Type B pancreatic cell (in vitro differentiated cells): ENCODE measurements at regions not wholly inside any gene's neighbourhood (a gene's known extent, or its start where the extent isn't known, plus 50 kb on each side); places are given as distances from the start of the nearest gene placed in this dataset.

Experiments
- DNase-seq: peaks from one replicate; pipeline ENCODE4 v3.0.0; 2021; ENCODE audit warnings: mixed read lengths; ENCODE audit not compliant: unreplicated experiment; ENCODE audit errors: extremely low spot score
- H3K27ac Mint-ChIP-seq: 2 replicates; pipeline ENCODE4 v1.8.0; 2021; ENCODE audit warnings: mild to moderate bottlenecking, mixed read lengths
- H3K27me3 Mint-ChIP-seq: 2 replicates; pipeline ENCODE4 v1.8.0; 2021; ENCODE audit warnings: mixed read lengths
- H3K36me3 Mint-ChIP-seq: 2 replicates; pipeline ENCODE4 v1.8.0; 2021; ENCODE audit warnings: mixed read lengths
- H3K4me1 Mint-ChIP-seq: one replicate; pipeline ENCODE4 v1.8.0; 2021; ENCODE audit warnings: mixed read lengths; ENCODE audit not compliant: unreplicated experiment
- H3K4me3 Mint-ChIP-seq: 2 replicates; pipeline ENCODE4 v1.8.0; 2021; ENCODE audit warnings: mild to moderate bottlenecking, mixed read lengths
- H3K9me3 Mint-ChIP-seq: 2 replicates; pipeline ENCODE4 v1.8.0; 2021; ENCODE audit warnings: mixed read lengths
- TF ChIP-seq, protein P1 (sequence below): fragments of 200-600 bp; sonication (generic); conservative IDR thresholded peaks from 2 replicates; pipeline ENCODE4 v1.5.0; 2021; ENCODE audit warnings: antibody characterized with exemption, mild to moderate bottlenecking

DNA sequence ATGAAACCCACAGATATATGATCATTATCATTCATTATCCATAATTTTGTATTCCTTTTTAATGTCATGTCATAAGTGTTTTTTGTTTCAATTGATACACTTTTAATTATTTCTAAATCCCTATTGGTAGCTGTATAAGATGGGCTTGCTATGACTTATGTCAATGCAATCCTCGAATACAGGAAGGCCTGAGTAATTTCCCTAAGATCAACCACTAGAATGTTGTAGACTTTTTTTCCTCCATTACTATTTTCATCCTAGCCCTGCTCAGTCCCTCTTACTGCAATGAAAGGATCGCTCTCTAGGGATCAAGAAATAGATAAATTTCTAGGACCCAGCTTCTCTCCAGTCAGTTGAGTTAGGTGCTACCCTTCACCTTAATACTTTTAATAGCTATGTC is 186.3 kb downstream of the KCNE4 start:
- TF ChIP-seq, protein P1, sequence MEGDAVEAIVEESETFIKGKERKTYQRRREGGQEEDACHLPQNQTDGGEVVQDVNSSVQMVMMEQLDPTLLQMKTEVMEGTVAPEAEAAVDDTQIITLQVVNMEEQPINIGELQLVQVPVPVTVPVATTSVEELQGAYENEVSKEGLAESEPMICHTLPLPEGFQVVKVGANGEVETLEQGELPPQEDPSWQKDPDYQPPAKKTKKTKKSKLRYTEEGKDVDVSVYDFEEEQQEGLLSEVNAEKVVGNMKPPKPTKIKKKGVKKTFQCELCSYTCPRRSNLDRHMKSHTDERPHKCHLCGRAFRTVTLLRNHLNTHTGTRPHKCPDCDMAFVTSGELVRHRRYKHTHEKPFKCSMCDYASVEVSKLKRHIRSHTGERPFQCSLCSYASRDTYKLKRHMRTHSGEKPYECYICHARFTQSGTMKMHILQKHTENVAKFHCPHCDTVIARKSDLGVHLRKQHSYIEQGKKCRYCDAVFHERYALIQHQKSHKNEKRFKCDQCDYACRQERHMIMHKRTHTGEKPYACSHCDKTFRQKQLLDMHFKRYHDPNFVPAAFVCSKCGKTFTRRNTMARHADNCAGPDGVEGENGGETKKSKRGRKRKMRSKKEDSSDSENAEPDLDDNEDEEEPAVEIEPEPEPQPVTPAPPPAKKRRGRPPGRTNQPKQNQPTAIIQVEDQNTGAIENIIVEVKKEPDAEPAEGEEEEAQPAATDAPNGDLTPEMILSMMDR: no peak
- H3K9me3 Mint-ChIP-seq: no peaks in the 10 kb centered on the region
- DNase-seq: no peak
- peaks cover 33% of the 10 kb centered on the region for H3K27me3 Mint-ChIP-seq
- no peak overlapping the region for H3K4me3 Mint-ChIP-seq
- H3K27ac Mint-ChIP-seq: no peak overlapping the region
- no peaks in the 10 kb centered on the region for H3K36me3 Mint-ChIP-seq
- H3K4me1 Mint-ChIP-seq: no peaks in the 10 kb centered on the region

DNA sequence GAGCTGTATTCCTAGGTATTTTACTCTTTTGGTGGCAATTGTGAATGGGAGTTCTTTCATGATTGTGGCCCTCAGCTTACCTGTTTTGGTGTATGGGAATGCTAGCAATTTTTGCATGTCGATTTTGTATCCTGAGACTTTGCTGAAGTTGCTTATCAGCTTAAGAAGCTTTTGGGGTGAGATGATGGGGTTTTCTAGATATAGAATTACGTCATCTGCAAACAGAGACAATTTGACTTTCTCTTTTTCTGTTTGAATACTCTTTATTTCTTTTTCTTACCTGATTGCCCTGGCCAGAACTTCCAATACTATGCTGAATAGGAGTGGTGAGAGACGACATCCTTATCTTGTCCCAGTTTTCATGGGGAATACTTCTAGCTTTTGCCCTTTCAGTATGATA is 191.2 kb downstream of the KCNE4 start:
- Mint-ChIP-seq H3K27ac (no peak overlapping the region), H3K4me3 (no peak overlapping the region), H3K27me3 (peaks cover 20% of the 10 kb centered on the region), H3K36me3 (no peaks in the 10 kb centered on the region), H3K4me1 (no peaks in the 10 kb centered on the region), H3K9me3 (no peaks in the 10 kb centered on the region)
- no peak for DNase-seq
- TF ChIP-seq, protein P1: no peak

DNA sequence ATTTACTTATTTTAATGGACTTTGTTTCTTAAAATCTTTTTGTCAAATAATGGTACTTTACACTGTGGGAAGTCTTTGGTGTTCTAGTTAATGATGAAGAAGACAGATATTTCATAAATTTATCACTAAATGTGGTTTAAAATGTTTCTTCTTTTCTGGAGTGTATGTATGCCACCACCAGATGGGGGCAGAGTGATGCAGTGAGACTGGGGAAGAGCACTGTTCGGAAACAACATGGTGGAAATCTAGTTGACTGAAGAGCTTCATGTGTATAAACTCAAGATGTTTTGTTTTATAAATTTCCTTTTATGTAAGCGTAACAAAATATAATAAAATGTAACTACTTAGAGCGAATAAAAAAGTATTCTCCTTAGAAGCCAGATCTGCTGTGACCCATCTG is 195.1 kb downstream of the KCNE4 start:
- Mint-ChIP-seq H3K4me3 (no peak overlapping the region), H3K27ac (no peak overlapping the region), H3K4me1 (no peaks in the 10 kb centered on the region), H3K36me3 (no peaks in the 10 kb centered on the region), H3K9me3 (no peaks in the 10 kb centered on the region), H3K27me3 (peaks cover 17% of the 10 kb centered on the region)
- TF ChIP-seq, protein P1: peak; percentile 70
- DNase-seq: no peak

DNA sequence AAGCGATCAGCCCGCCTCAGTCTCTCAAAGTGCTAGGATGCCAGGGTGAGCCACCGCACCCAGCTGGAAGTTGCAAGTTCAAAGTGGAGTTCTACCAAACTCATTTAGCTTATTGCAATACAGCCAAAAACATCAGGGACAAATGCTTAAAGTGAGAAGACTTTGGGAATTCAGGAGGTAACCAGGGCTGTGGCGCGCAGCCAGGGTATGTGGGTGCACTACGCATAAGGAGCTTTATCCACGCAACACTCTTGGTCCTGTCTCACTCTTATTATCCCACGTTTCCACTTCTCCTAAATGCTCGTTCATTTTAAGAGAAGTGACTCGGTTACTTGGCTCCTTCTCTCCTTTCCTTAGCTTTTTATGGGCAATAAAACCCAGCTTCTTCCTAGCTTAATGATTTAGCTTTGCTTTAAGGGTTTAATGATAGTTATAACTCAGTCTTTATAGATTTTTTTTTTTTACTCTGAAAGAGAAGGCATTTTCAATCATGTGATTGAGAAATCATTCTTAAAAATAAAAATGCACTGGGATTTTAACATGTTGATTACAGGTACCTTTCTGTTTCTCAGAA is 199.8 kb downstream of the KCNE4 start:
- Mint-ChIP-seq H3K4me3 (no peak overlapping the region), H3K36me3 (no peaks in the 10 kb centered on the region), H3K27ac (no peak overlapping the region), H3K4me1 (no peaks in the 10 kb centered on the region), H3K27me3 (peaks cover 11% of the 10 kb centered on the region), H3K9me3 (peaks cover 2% of the 10 kb centered on the region)
- TF ChIP-seq, protein P1: no peak
- DNase-seq: no peak

DNA sequence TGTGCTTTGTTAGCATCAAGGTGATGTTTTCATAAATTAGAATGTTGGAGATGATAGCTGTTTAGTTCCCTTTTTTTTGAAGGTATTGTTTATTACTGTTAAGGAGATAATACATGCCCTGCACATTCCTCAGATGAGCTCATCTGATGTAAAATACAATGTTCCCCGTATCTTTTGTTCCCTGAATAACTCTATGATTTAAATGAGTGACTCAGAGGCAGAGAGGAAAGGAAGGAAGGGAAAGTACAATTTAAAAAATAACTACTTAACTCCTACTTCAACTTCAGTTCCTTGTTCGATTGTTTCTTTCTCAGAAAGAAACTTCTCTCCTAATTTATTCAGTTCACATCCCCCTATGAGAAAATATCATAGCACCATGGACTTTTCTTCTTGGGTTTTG is 208.7 kb downstream of the KCNE4 start:
- no peak for DNase-seq
- H3K9me3 Mint-ChIP-seq: peaks cover 8% of the 10 kb centered on the region
- peaks cover 4% of the 10 kb centered on the region for H3K4me1 Mint-ChIP-seq
- no peaks in the 10 kb centered on the region for H3K36me3 Mint-ChIP-seq
- H3K27me3 Mint-ChIP-seq: peaks cover 10% of the 10 kb centered on the region
- no peak overlapping the region for H3K27ac Mint-ChIP-seq
- no peak overlapping the region for H3K4me3 Mint-ChIP-seq
- TF ChIP-seq, protein P1: no peak

DNA sequence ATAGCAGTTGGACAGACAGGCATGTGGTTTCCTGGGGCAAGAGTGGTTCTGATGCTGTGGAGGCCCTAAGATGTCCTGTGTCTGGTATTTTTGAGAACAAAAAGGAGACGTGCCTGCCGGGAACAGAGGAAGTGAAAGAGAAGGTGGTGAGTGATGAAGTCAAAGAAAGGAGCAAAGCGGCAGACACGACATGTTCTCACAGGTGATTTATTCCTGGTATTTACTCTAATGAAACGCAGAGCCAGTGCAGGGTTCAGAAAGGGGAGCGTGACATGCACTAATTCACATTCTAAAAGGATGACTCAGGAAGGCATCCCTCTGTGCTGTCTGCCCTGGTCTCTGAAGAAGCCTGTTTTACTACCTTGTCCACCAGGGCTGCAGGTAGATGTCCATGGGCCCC is 211.0 kb downstream of the KCNE4 start:
- Mint-ChIP-seq H3K27me3 (peaks cover 10% of the 10 kb centered on the region), H3K9me3 (no peaks in the 10 kb centered on the region), H3K4me3 (peak overlapping the region; percentile 4), H3K4me1 (peaks cover 4% of the 10 kb centered on the region), H3K36me3 (no peaks in the 10 kb centered on the region), H3K27ac (peak overlapping the region; percentile 52)
- DNase-seq: no peak
- TF ChIP-seq, protein P1: no peak
